ENCODE measurements at regions not wholly inside any gene's neighbourhood (a gene's known extent, or its start where the extent isn't known, plus 50 kb on each side); places are given as distances from the start of the nearest gene placed in this dataset.

GRCh38 chr5:3186736-3187405, 408.8 kb upstream of the IRX1 start:
- TF ChIP-seq CTCF (IDR thresholded peaks at IDR 0.05) (no peak), FOSL2 (IDR thresholded peaks at IDR 0.05) (no peak), FOSL2 (CRISPR knock-in tag; IDR thresholded peaks at IDR 0.05) (no peak), JUN (IDR thresholded peaks at IDR 0.05) (no peak), SMC3 (IDR thresholded peaks at IDR 0.05) (no peak), POLR2A (IDR thresholded peaks at IDR 0.05; ENCODE audit: low read length) (no peak)

Data from A549 (cell line).